M059J (cell line): ENCODE measurements at regions not wholly inside any gene's neighbourhood (a gene's known extent, or its start where the extent isn't known, plus 50 kb on each side); places are given as distances from the start of the nearest gene placed in this dataset.
"Not testable (repeated sequence)": the region's sequence is repeated elsewhere in the genome, so short reads cannot be mapped to it uniquely, and the experiment has no call there.

Experiments
- DNase-seq: peaks from one replicate; pipeline ENCODE4 v3.0.0-alpha.2; 2012; ENCODE audit warnings: low read depth

- DNase-seq: no peak
These were observed 448.7 kb upstream of the POM121L12 start for GRCh38 chr7:52586704-52587103.

GRCh38 chr7:52584041-52584440 is 451.4 kb upstream of the POM121L12 start:
- no peak for DNase-seq

DNA sequence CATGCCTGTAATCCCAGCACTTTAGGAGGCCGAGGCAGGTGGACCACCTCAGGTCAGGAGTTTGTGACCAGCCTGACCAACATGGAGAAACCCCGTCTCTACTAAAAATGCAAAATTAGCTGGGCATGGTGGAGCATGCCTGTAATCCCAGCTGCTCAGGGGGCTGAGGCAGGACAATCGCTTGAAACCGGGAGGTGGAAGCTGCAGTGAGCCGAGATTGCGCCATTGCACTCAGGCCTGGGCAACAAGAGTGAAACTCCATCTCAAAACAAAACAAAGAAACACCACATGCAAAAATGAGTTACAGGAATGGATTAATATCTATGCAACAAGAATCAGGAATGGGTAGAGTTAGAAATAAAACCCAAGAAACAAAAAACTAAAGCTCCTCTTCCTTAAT is 462.3 kb upstream of the POM121L12 start:
- not testable (repeated sequence) for DNase-seq

GRCh38 chr7:52571026-52571425 is 464.4 kb upstream of the POM121L12 start:
- no peak for DNase-seq

DNA sequence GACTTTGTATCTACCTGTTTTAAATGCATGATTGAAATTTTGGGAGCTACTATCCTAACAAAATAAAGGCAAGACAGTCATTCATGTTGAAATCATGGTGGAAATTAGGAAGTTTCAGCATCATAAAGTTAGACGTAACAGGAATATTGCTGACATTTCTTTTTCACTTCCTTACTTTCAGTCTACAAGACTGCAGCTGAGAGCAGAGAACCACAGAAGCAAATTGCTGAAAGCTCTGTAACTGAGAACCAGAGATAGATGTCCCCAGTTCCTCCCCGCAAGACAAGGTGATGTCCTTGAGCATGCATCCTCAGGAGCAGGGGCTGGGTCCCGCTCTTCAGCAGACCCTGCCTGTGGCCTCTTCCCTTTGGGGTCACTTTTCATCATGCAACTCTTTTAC is 466.3 kb upstream of the POM121L12 start:
- DNase-seq: no peak

DNA sequence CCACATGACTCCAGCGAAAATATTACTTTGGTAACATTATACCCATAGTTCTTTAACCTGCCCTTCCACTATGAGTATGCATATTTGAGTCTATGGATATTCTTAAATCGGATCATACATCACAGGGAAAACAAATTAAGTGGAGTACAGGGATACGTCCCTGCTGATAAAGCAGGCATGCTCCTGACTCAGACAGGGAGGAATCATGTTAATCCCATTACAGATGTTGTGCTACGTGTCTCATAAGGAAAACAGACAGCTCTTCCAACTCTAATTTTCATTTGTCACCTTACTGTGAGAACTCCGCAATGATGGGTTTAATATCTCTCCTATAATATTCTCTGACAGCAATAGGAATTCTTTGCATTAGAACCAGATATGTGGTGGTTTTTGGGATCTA is 469.5 kb upstream of the POM121L12 start:
- DNase-seq: no peak

- DNase-seq: no peak
These were observed 479.6 kb upstream of the POM121L12 start for GRCh38 chr7:52555805-52556204.

- DNase-seq: no peak
These were observed 488.0 kb upstream of the POM121L12 start for GRCh38 chr7:52547308-52547910.

DNA sequence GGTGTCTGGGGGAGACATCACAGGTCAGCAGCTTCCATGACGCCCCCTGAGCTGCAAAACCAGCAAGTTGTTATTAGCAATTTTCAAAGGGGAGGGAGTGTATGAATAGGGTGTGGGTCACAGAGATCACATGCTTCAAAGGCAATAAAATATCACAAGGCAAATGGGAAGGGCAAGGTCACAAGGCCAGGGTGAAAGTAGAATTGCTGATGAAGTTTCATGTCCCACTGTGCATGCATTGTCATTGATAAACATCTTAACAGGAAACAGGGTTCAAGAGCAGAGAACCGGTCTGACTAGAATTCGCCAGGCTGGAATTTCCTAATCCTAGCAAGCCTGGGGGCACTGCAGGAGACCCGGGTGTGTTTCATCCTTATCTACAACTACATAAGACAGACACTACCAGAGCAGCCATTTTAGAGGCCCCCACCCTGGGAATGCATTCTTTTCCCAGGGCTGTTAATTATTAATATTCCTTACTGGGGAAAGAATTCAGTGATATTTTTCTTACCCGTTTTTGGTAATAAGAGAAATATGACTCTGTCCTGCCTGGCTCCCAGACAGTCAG is 494.2 kb upstream of the POM121L12 start:
- not testable (repeated sequence) for DNase-seq

- DNase-seq: no peak
These were observed 495.4 kb upstream of the POM121L12 start for GRCh38 chr7:52540041-52540440.

DNA sequence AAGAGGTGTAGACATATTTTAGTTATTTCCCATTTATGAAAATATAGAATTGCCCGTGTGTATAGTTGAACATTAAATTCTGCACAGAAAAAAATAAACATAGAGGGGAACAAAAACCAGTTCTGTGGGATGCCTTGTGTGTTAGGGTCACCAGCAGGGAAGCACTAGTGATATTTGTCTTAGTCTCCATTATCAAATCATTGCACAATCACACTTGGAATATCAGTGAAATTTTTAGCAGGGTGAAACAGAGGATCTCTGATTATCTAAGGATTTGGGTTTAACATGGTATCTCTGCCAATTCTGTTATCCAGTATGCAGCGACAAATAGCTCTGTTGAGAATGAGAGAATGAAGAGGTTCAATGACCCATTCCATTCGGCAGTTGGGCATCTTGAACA is 496.0 kb upstream of the POM121L12 start:
- no peak for DNase-seq

DNA sequence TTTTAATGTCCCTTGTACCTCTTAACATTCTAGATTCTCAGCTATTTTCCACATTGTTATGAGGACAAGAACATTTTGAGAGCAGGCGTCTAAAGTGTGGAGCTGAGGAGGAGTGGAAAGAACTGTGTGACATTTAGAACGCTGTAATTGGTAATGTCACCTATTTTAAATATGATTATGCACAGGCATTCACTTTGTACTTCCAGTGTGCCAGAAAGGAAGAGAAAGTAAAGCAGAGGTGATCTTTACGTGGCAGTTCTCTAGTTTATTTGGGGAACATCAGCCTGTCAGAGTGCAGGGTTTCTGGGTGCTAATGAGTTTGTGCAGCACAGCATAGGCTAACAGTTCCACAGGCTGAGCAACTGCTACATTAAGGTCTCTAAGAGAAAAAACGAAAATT is 498.4 kb upstream of the POM121L12 start:
- DNase-seq: no peak

DNA sequence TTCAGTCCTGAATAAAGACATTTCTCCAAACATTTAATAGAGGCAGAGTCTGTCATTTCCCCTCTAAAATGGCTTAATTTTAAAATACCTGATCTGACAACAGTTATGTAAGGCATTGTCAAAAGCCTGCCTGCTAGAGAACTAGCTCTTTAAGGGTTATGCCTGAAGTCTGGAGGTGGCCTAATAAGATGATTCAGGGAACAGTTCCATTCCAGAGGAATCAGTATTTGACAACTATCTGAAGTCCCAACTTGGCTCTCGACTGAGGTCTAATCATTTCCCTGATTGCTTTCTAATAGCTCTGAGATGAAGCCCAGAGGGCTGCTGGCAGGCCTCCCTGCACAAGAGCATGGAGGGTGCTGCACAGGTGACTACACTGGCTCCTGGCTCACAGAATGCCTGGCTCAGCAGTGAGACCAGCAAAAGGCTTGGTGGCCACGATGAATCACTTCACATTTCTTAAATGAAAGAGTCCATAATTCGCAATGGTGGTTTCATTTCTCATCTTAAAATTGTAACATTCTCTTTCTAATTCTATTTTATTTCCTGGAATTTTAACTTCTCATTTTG is 509.6 kb upstream of the POM121L12 start:
- DNase-seq: no peak

GRCh38 chr7:52518869-52519268 is 516.6 kb upstream of the POM121L12 start:
- no peak for DNase-seq

- DNase-seq: no peak
These were observed 522.8 kb upstream of the POM121L12 start for GRCh38 chr7:52512656-52513055.

DNA sequence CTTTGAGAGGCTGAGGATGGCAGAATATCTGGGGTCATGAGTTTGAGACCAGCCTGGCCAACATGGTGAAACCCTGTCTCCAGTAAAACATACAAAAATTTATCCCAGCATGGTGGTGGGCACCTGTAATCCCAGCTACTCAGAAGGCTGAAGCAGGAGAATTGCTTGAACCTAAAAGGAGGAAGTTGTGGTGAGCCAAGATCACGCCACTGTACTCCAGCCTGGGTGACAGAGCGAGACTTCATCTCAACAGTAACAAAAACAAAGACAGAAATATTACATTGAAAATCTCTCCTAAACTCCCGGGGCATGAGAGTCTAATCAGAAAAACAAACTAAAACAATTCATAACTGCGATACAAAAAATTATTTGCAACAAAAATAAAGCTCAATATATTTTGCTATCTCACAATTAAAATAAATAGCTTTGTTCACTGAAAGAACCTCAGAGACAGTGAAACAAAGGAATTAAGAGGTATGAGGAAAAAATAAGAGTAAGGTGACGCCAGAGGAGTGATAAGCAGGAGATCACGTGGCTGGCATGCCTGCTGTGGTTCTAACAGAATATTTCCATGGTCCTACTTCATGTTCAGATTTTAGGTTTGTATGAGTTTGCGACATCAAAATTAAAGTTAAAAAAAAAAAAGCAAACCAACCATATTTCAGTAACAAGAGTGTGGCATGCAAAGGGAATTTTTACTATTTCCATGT is 527.7 kb upstream of the POM121L12 start:
- DNase-seq: no peak

DNA sequence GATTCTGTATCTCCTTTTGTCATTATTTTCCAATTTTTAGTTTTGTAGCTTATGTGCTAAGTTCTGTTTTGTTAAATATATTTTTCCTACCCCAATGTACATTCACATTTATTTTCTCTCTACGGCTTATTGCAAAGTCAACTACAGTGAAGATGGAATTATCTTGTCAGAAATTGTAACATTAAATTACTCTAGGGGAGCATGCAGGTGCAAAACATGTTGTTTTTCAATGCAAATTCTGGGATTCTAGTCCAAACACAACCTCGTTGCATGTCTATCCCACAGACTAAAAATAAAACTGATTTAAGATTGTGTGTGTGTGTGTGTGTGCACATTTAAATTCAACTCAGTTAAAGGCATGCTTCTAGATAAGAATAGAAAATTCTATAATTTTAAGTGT is 529.1 kb upstream of the POM121L12 start:
- DNase-seq: no peak

DNA sequence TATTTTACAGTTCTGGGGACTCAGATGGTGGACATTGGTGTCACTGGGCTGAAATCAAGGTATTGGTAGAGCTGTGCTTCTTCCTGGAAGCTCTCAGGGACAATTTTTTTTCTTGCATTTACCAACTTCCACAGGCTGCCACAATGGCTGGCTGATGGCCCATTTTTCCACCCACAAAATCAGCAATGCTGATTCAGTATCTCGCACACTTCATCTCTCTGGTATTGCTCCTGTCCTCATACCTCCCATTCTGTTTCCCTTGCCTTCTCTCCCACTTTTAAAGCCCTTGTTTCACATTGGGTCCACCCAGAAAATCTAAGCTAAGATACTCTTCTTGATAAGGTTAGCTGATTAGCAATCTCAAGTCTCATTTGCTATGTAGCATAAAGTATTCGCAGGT is 530.9 kb upstream of the POM121L12 start:
- no peak for DNase-seq

GRCh38 chr7:52502281-52502680 is 533.2 kb upstream of the POM121L12 start:
- DNase-seq: no peak

DNA sequence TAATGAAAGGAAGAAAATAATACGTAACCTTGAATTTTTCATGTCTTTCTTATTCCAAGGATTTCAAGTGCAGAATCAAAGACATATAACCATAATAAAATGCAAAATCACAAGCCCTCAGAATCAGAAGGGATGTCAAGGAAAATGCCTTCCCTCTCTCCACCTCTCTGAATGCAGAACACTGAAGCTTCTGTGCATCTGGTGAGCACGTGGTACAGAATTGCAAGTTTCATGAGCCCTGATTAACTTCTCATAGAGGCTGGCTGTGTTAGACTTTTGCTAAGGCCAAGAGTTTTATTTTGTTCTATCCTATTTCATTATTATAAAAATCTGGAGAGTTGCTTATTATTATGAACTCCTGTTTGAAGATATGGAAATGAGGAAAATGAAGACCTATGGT is 533.7 kb upstream of the POM121L12 start:
- DNase-seq: no peak

DNA sequence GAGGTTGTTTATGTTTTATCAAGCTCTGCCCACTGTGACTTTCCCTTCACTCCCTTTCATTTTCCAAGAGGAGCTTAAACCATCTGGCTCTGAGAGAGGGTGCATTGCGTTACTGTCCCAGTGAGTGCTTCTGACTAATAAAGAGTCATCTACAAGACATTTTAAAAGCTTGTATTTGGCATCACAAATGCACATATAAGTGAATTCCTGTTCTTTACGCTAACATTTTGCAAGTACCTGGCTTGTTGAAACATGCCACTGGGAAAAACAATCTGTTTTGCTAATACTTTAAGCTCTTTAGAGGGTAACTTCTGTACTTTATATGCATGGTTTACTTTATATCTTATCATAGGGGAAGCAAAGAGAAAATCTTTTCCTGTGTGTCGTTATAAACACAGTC is 534.6 kb upstream of the POM121L12 start:
- DNase-seq: no peak

DNA sequence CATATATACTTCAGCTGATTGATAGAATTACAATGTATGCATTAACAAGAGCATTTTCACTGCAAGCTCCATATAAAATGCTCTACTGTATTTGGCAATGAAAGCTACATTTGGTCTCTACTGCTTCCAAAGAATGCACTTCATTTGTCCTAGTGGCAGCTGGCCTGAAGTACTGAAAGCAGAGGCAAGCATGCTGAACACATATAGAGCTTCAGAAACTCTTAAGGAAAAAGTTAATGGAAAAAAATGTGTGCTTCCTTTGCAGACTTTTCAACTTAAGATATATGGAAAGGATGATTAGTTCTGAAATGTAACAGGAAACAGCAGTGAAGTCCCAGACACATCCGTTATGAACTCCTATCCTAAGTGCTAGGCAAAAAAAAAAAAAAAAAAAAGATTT is 537.1 kb upstream of the POM121L12 start:
- no peak for DNase-seq

- no peak for DNase-seq
These were observed 549.2 kb upstream of the POM121L12 start for GRCh38 chr7:52486267-52486666.
